GM23338 (cell line): ENCODE measurements at regions not wholly inside any gene's neighbourhood (a gene's known extent, or its start where the extent isn't known, plus 50 kb on each side); places are given as distances from the start of the nearest gene placed in this dataset.

ENCODE experiments used
- ATAC-seq: fragments of 200-7000 bp; cut with Tn5 transposase; 3 replicates; pipeline ENCODE4 v1.9.1; 2020
- DNase-seq: peaks from one replicate; pipeline ENCODE4 v3.0.0-alpha.2; 2015; ENCODE audit warnings: low spot score
- H2AFZ ChIP-seq: fragments of 200-600 bp; sonication (generic); 2 replicates; pipeline ENCODE4 v1.8.0; 2016; ENCODE audit warnings: antibody characterized with exemption, mild to moderate bottlenecking, moderate library complexity
- H3F3A ChIP-seq: fragments of 200-600 bp; sonication (generic); replicated peaks from 2 replicates; pipeline ENCODE4 v1.8.0; 2017; ENCODE audit warnings: antibody characterized with exemption, mixed run types, low read depth
- H3K27ac ChIP-seq: fragments of 200-600 bp; sonication (generic); 2 replicates; pipeline ENCODE4 v1.6.1; 2016; ENCODE audit warnings: low read depth
- H3K27me3 ChIP-seq: fragments of 200-600 bp; sonication (generic); 2 replicates; pipeline ENCODE4 v1.8.0; 2016; ENCODE audit warnings: mild to moderate bottlenecking, mixed run types, moderate library complexity; ENCODE audit not compliant: insufficient read depth
- H3K36me3 ChIP-seq: fragments of 200-600 bp; sonication (generic); 2 replicates; pipeline ENCODE4 v1.8.0; 2016; ENCODE audit warnings: mild to moderate bottlenecking; ENCODE audit not compliant: insufficient read depth
- H3K4me1 ChIP-seq: fragments of 200-600 bp; sonication (generic); 2 replicates; pipeline ENCODE4 v1.8.0; 2016; ENCODE audit warnings: mild to moderate bottlenecking, moderate library complexity; ENCODE audit not compliant: insufficient read depth
- H3K4me2 ChIP-seq: fragments of 200-600 bp; sonication (generic); 2 replicates; pipeline ENCODE4 v1.7.1; 2017; ENCODE audit warnings: mixed run types
- H3K4me3 ChIP-seq: fragments of 200-600 bp; sonication (generic); 2 replicates; pipeline ENCODE4 v1.6.1; 2016; ENCODE audit warnings: mixed run types
- H3K79me2 ChIP-seq: fragments of 200-600 bp; sonication (generic); replicated peaks from 2 replicates; pipeline ENCODE4 v1.8.0; 2017; ENCODE audit warnings: mild to moderate bottlenecking; ENCODE audit not compliant: insufficient read depth
- H3K9me2 ChIP-seq: fragments of 200-600 bp; sonication (generic); 2 replicates; pipeline ENCODE4 v1.8.0; 2017; ENCODE audit not compliant: insufficient read depth
- H4K20me1 ChIP-seq: fragments of 200-600 bp; sonication (generic); replicated peaks from 2 replicates; pipeline ENCODE4 v1.8.0; 2017; ENCODE audit warnings: mild to moderate bottlenecking; ENCODE audit not compliant: insufficient read depth
- H3K27ac Mint-ChIP-seq: 2 replicates; pipeline ENCODE4 v1.8.0; 2020; ENCODE audit warnings: inconsistent platforms, mild to moderate bottlenecking, moderate library complexity, mixed read lengths
- H3K27me3 Mint-ChIP-seq: 3 replicates; pipeline ENCODE4 v1.8.0; 2022; ENCODE audit warnings: low read depth, mild to moderate bottlenecking, moderate library complexity, mixed read lengths, inconsistent platforms; ENCODE audit not compliant: insufficient read depth, poor library complexity
- H3K36me3 Mint-ChIP-seq: 3 replicates; pipeline ENCODE4 v1.8.0; 2021; ENCODE audit warnings: low read depth, mild to moderate bottlenecking, inconsistent platforms, moderate library complexity, mixed read lengths
- H3K4me1 Mint-ChIP-seq: 3 replicates; pipeline ENCODE4 v1.8.0; 2020; ENCODE audit warnings: mild to moderate bottlenecking, inconsistent platforms, mixed read lengths
- H3K4me3 Mint-ChIP-seq: 3 replicates; pipeline ENCODE4 v1.8.0; 2021; ENCODE audit warnings: moderate library complexity, mild to moderate bottlenecking, inconsistent platforms, mixed read lengths
- H3K9me3 Mint-ChIP-seq: 3 replicates; pipeline ENCODE4 v1.8.0; 2020; ENCODE audit warnings: moderate library complexity, mild to moderate bottlenecking, inconsistent platforms, mixed read lengths
- CREB1 ChIP-seq: fragments of 250-450 bp; sonication (Bioruptor Pico); IDR thresholded peaks from 2 replicates; pipeline ENCODE4 v1.5.0; 2020; ENCODE audit warnings: low read depth, mild to moderate bottlenecking, moderate library complexity
- CTCF ChIP-seq, 2 experiments: fragments of 200-600 bp in 1 of 2; sonication (generic) in 1 of 2; conservative IDR thresholded peaks; 2 replicates each; pipeline versions ENCODE4 v1.5.1 to v1.6.1; 2016 to 2017; ENCODE audit warnings: antibody characterized with exemption in 2 of 2, low read depth in 2 of 2, mild to moderate bottlenecking in 2 of 2, moderate library complexity in 1 of 2
- ETS1 ChIP-seq: IDR thresholded peaks from 2 replicates; pipeline ENCODE4 v1.6.1; 2016; ENCODE audit warnings: antibody characterized with exemption
- EZH2 ChIP-seq: fragments of 200-600 bp; sonication (generic); IDR thresholded peaks from one replicate; pipeline ENCODE4 v1.8.0; 2017; ENCODE audit warnings: antibody characterized with exemption, mild to moderate bottlenecking, low read depth; ENCODE audit not compliant: unreplicated experiment
- EZH2phosphoT487 ChIP-seq: fragments of 200-600 bp; sonication (generic); IDR thresholded peaks from one replicate; pipeline ENCODE4 v1.8.1; 2018; ENCODE audit warnings: antibody characterized with exemption; ENCODE audit not compliant: unreplicated experiment
- JUNB ChIP-seq: IDR thresholded peaks from one replicate; pipeline ENCODE4 v1.6.1; 2016; ENCODE audit warnings: antibody characterized with exemption; ENCODE audit not compliant: unreplicated experiment
- NANOG ChIP-seq: IDR thresholded peaks from 2 replicates; pipeline ENCODE4 v1.6.1; 2016; ENCODE audit warnings: antibody characterized with exemption, borderline replicate concordance
- POLR2AphosphoS5 ChIP-seq: IDR thresholded peaks from 2 replicates; pipeline ENCODE4 v1.6.1; 2016; ENCODE audit warnings: antibody characterized with exemption, low read depth
- REST ChIP-seq: IDR thresholded peaks from one replicate; pipeline ENCODE4 v1.6.1; 2018; ENCODE audit warnings: antibody characterized with exemption; ENCODE audit not compliant: unreplicated experiment
- STAT1 ChIP-seq: IDR thresholded peaks from one replicate; pipeline ENCODE4 v1.6.1; 2016; ENCODE audit warnings: antibody characterized with exemption; ENCODE audit not compliant: unreplicated experiment
- ZNF114 ChIP-seq: fragments of 250-450 bp; sonication (Bioruptor Pico); IDR thresholded peaks from 2 replicates; pipeline ENCODE4 v1.5.0; 2020; ENCODE audit warnings: mild to moderate bottlenecking, moderate library complexity
- ZNF331 ChIP-seq: fragments of 250-450 bp; sonication (Bioruptor Pico); IDR thresholded peaks from 2 replicates; pipeline ENCODE4 v1.5.0; 2020; ENCODE audit warnings: low read depth, mild to moderate bottlenecking, moderate library complexity
- TF ChIP-seq, protein P1 (sequence below): fragments of 250-450 bp; sonication (Bioruptor Pico); IDR thresholded peaks from 2 replicates; pipeline ENCODE4 v1.5.0; 2020; ENCODE audit warnings: mild to moderate bottlenecking, moderate library complexity

DNA sequence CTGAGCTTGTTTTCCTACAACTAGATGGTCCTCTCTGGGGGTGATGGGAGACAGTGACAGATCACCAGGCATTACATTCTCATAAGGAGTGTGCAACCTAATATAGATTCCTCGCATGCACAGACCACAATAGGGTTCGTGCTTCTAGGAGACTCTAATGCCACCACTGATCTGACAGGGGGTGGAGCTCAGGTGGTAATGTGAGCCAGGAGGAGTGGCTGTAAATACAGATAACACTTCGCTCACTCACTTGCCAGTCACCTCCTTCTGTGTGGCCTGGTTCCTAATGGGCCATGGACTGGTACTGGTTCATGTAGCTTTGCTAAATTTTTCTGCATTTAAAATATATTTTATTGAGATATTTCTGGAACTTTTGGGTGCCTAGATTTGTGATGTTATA, 202.3 kb upstream of the ZNF32 start (continued):
- no peak for TF ChIP-seq EZH2phosphoT487
- TF ChIP-seq STAT1 = no peak

DNA sequence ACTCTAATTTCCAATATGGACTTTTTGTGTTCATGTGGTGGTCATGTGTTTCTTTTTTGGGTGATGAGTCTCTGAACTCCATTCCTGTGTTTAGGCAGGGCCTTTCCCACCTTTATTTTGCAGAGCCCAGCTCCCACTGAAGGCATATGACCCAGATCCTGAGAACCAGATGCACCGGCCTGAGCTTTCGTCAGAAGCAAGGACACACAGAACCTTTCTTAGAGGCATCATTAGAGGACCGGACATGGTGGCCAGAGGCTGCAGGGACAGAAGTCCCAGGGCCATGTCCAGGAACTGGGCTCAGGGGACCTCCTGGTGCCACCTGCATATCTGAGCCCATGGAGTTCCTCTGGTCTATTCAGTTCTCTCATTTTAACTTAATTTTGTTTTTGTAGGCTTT, 200.9 kb upstream of the ZNF32 start:
- Mint-ChIP-seq H3K4me3 (no peak overlapping the region), H3K36me3 (no peaks in the 10 kb centered on the region), H3K27ac (no peak overlapping the region), H3K9me3 (no peaks in the 10 kb centered on the region; the same call in 2 of the 3 replicates), H3K27me3 (peaks cover 5% of the 10 kb centered on the region), H3K4me1 (peaks cover 2% of the 10 kb centered on the region; the same call in 2 of the 3 replicates)
- H3F3A ChIP-seq = no peaks in the 10 kb centered on the region
- no peaks in the 10 kb centered on the region for H3K27me3 ChIP-seq
- H3K4me3 ChIP-seq = no peak overlapping the region
- H4K20me1 ChIP-seq = no peaks in the 10 kb centered on the region
- H3K79me2 ChIP-seq = no peaks in the 10 kb centered on the region
- ATAC-seq = no peak
- DNase-seq = no peak
- H3K9me2 ChIP-seq = peaks cover 7% of the 10 kb centered on the region; the same call in 1 of the 2 replicates
- H3K36me3 ChIP-seq = no peaks in the 10 kb centered on the region
- TF ChIP-seq, protein P1, sequence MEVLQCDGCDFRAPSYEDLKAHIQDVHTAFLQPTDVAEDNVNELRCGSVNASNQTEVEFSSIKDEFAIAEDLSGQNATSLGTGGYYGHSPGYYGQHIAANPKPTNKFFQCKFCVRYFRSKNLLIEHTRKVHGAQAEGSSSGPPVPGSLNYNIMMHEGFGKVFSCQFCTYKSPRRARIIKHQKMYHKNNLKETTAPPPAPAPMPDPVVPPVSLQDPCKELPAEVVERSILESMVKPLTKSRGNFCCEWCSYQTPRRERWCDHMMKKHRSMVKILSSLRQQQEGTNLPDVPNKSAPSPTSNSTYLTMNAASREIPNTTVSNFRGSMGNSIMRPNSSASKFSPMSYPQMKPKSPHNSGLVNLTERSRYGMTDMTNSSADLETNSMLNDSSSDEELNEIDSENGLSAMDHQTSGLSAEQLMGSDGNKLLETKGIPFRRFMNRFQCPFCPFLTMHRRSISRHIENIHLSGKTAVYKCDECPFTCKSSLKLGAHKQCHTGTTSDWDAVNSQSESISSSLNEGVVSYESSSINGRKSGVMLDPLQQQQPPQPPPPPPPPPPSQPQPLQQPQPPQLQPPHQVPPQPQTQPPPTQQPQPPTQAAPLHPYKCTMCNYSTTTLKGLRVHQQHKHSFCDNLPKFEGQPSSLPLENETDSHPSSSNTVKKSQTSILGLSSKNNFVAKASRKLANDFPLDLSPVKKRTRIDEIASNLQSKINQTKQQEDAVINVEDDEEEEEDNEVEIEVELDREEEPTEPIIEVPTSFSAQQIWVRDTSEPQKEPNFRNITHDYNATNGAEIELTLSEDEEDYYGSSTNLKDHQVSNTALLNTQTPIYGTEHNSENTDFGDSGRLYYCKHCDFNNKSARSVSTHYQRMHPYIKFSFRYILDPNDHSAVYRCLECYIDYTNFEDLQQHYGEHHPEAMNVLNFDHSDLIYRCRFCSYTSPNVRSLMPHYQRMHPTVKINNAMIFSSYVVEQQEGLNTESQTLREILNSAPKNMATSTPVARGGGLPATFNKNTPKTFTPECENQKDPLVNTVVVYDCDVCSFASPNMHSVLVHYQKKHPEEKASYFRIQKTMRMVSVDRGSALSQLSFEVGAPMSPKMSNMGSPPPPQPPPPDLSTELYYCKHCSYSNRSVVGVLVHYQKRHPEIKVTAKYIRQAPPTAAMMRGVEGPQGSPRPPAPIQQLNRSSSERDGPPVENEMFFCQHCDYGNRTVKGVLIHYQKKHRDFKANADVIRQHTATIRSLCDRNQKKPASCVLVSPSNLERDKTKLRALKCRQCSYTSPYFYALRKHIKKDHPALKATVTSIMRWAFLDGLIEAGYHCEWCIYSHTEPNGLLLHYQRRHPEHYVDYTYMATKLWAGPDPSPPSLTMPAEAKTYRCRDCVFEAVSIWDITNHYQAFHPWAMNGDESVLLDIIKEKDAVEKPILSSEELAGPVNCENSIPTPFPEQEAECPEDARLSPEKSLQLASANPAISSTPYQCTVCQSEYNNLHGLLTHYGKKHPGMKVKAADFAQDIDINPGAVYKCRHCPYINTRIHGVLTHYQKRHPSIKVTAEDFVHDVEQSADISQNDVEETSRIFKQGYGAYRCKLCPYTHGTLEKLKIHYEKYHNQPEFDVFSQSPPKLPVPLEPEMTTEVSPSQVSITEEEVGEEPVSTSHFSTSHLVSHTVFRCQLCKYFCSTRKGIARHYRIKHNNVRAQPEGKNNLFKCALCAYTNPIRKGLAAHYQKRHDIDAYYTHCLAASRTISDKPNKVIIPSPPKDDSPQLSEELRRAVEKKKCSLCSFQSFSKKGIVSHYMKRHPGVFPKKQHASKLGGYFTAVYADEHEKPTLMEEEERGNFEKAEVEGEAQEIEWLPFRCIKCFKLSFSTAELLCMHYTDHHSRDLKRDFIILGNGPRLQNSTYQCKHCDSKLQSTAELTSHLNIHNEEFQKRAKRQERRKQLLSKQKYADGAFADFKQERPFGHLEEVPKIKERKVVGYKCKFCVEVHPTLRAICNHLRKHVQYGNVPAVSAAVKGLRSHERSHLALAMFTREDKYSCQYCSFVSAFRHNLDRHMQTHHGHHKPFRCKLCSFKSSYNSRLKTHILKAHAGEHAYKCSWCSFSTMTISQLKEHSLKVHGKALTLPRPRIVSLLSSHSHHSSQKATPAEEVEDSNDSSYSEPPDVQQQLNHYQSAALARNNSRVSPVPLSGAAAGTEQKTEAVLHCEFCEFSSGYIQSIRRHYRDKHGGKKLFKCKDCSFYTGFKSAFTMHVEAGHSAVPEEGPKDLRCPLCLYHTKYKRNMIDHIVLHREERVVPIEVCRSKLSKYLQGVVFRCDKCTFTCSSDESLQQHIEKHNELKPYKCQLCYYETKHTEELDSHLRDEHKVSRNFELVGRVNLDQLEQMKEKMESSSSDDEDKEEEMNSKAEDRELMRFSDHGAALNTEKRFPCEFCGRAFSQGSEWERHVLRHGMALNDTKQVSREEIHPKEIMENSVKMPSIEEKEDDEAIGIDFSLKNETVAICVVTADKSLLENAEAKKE (CRISPR knock-in tag) = no peak
- TF ChIP-seq EZH2phosphoT487 (no peak), CREB1 (no peak), ZNF114 (no peak), POLR2AphosphoS5 (no peak), CTCF (conservative IDR thresholded peaks at IDR 0.05; ENCODE audit: low read depth in 2 of 2) (no peak), STAT1 (no peak), EZH2 (no peak), JUNB (no peak), REST (no peak), ETS1 (no peak), ZNF331 (CRISPR knock-in tag) (no peak), NANOG (no peak)
- H3K27ac ChIP-seq = no peak overlapping the region
- no peak overlapping the region for H3K4me2 ChIP-seq
- no peak overlapping the region for H2AFZ ChIP-seq
- no peaks in the 10 kb centered on the region for H3K4me1 ChIP-seq
